ENCODE measurements at regions not wholly inside any gene's neighbourhood (a gene's known extent, or its start where the extent isn't known, plus 50 kb on each side); places are given as distances from the start of the nearest gene placed in this dataset.
"Not testable (repeated sequence)": the region's sequence is repeated elsewhere in the genome, so short reads cannot be mapped to it uniquely, and the experiment has no call there.

GRCh38 chr2:160568856-160569255, 75.2 kb upstream of the RBMS1 start:
- Histone ChIP-seq H3K36me3 (ENCODE audit: control insufficient read depth in 1 of 2, insufficient read depth in 2 of 2, low read length in 2 of 2) (no peaks in the 10 kb centered on the region), H3K4me3 (ENCODE audit: low read depth in 1 of 2, low read length in 2 of 2) (no peak overlapping the region), H3K27ac (ENCODE audit: low read depth, low read length) (no peak overlapping the region), H3K4me1 (ENCODE audit: control insufficient read depth in 1 of 2, insufficient read depth in 2 of 2, low read length in 2 of 2) (no peaks in the 10 kb centered on the region), H3K9me3 (ENCODE audit: control insufficient read depth in 1 of 2, low read length in 2 of 2) (no peaks in the 10 kb centered on the region), H3K27me3 (ENCODE audit: control insufficient read depth in 1 of 2, insufficient read depth in 2 of 2, low read length in 2 of 2) (no peaks in the 10 kb centered on the region), H3K9ac (ENCODE audit: low read depth in 1 of 2, low read length in 2 of 2) (no peak overlapping the region)

DNA sequence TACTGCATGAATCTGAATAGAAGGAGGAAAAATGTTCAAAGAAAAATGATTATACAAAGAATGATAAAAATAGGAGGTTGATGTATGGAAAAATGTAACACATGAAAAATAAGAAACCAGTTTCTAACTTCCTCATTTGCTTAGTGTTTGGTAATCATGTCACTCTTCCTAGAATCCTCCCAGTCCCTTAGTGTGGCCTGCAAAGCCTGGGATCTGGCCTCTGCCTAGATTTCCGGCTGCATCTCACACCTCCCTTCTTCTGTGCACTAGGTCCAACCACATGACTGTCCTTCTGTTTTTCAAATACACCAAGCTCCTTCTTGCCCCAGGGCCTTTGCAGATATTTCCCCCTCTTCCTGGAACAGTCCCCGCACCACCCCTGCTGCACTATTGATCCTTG, 76.8 kb upstream of the RBMS1 start:
- H3K9ac ChIP-seq (ENCODE audit: low read depth in 1 of 2, low read length in 2 of 2): no peak overlapping the region
- no peaks in the 10 kb centered on the region for H3K36me3 ChIP-seq (ENCODE audit: control insufficient read depth in 1 of 2, insufficient read depth in 2 of 2, low read length in 2 of 2)
- H3K4me1 ChIP-seq (ENCODE audit: control insufficient read depth in 1 of 2, insufficient read depth in 2 of 2, low read length in 2 of 2): no peaks in the 10 kb centered on the region
- no peaks in the 10 kb centered on the region for H3K9me3 ChIP-seq (ENCODE audit: control insufficient read depth in 1 of 2, low read length in 2 of 2)
- no peak overlapping the region for H3K27ac ChIP-seq (ENCODE audit: low read depth, low read length)
- H3K4me3 ChIP-seq (ENCODE audit: low read depth in 1 of 2, low read length in 2 of 2): no peak overlapping the region
- no peaks in the 10 kb centered on the region for H3K27me3 ChIP-seq (ENCODE audit: control insufficient read depth in 1 of 2, insufficient read depth in 2 of 2, low read length in 2 of 2)

DNA sequence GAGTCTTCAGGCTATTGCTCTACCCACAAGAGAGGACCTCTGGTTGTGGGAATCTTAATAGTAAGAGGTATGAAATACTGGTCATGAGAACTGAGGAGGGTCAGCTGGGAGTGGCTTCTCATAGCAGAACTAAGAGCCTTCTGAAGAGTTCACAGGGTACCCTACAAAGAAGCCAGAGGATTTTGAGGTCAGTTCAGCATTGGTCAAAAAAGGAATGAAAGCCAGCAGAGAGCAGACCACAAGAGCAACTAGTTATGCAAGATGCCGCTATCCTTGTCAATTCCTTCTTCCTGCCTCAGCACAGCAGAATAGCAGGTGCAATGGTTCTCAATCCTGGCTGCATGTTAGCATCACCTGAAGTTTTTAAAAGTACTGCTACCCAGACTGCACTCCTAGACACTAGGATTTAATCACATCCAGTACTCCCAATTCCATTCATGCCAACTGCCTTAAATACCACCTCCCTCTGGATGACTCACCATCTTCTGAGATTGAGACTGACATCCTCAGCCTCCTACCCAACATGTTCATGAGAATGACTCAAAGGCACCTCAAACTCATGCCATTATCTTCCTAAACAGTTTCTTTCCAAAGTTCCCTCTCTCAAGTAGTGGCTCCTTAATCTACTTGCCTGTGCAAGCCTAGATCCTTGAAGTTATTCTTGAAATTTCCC, 81.0 kb upstream of the RBMS1 start:
- H3K4me1 ChIP-seq (ENCODE audit: control insufficient read depth in 1 of 2, insufficient read depth in 2 of 2, low read length in 2 of 2): no peaks in the 10 kb centered on the region
- no peak overlapping the region for H3K27ac ChIP-seq (ENCODE audit: low read depth, low read length)

DNA sequence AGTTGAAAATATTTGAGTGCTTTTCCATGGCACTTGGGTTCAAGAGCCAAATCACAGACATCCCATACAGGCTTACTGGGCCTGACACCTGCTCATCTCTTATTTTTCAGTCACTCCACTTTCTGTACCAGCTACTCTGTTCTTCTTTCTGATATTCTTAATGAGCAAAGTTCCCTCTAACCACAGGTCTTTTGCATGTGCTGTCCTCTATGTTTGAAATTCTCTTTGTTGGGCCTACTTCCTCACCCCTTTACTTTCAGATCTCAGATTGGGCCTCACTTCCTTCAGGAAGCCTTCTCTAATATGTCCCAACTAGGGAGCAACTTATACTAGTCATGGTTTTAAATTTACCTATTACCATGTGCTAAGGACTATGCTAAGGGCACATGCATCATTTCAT, 81.8 kb upstream of the RBMS1 start:
- H3K36me3 ChIP-seq (ENCODE audit: control insufficient read depth in 1 of 2, insufficient read depth in 2 of 2, low read length in 2 of 2): no peaks in the 10 kb centered on the region
- no peaks in the 10 kb centered on the region for H3K27me3 ChIP-seq (ENCODE audit: control insufficient read depth in 1 of 2, insufficient read depth in 2 of 2, low read length in 2 of 2)
- no peak overlapping the region for H3K4me3 ChIP-seq (ENCODE audit: low read depth in 1 of 2, low read length in 2 of 2)
- no peak overlapping the region for H3K9ac ChIP-seq (ENCODE audit: low read depth in 1 of 2, low read length in 2 of 2)
- no peak overlapping the region for H3K27ac ChIP-seq (ENCODE audit: low read depth, low read length)
- no peaks in the 10 kb centered on the region for H3K4me1 ChIP-seq (ENCODE audit: control insufficient read depth in 1 of 2, insufficient read depth in 2 of 2, low read length in 2 of 2)
- no peaks in the 10 kb centered on the region for H3K9me3 ChIP-seq (ENCODE audit: control insufficient read depth in 1 of 2, low read length in 2 of 2)

More for the DNA sequence above, 81.0 kb upstream of the RBMS1 start:
- H3K27me3 ChIP-seq (ENCODE audit: control insufficient read depth in 1 of 2, insufficient read depth in 2 of 2, low read length in 2 of 2): no peaks in the 10 kb centered on the region
- H3K9me3 ChIP-seq (ENCODE audit: control insufficient read depth in 1 of 2, low read length in 2 of 2): no peaks in the 10 kb centered on the region
- H3K4me3 ChIP-seq (ENCODE audit: low read depth in 1 of 2, low read length in 2 of 2): no peak overlapping the region
- no peaks in the 10 kb centered on the region for H3K36me3 ChIP-seq (ENCODE audit: control insufficient read depth in 1 of 2, insufficient read depth in 2 of 2, low read length in 2 of 2)
- no peak overlapping the region for H3K9ac ChIP-seq (ENCODE audit: low read depth in 1 of 2, low read length in 2 of 2)

GRCh38 chr2:160576054-160576499, 82.5 kb upstream of the RBMS1 start:
- no peaks in the 10 kb centered on the region for H3K4me1 ChIP-seq (ENCODE audit: control insufficient read depth in 1 of 2, insufficient read depth in 2 of 2, low read length in 2 of 2)
- no peak overlapping the region for H3K27ac ChIP-seq (ENCODE audit: low read depth, low read length)
- H3K4me3 ChIP-seq (ENCODE audit: low read depth in 1 of 2, low read length in 2 of 2): no peak overlapping the region
- H3K36me3 ChIP-seq (ENCODE audit: control insufficient read depth in 1 of 2, insufficient read depth in 2 of 2, low read length in 2 of 2): no peaks in the 10 kb centered on the region
- H3K9me3 ChIP-seq (ENCODE audit: control insufficient read depth in 1 of 2, low read length in 2 of 2): no peaks in the 10 kb centered on the region
- no peak overlapping the region for H3K9ac ChIP-seq (ENCODE audit: low read depth in 1 of 2, low read length in 2 of 2)
- no peaks in the 10 kb centered on the region for H3K27me3 ChIP-seq (ENCODE audit: control insufficient read depth in 1 of 2, insufficient read depth in 2 of 2, low read length in 2 of 2)

DNA sequence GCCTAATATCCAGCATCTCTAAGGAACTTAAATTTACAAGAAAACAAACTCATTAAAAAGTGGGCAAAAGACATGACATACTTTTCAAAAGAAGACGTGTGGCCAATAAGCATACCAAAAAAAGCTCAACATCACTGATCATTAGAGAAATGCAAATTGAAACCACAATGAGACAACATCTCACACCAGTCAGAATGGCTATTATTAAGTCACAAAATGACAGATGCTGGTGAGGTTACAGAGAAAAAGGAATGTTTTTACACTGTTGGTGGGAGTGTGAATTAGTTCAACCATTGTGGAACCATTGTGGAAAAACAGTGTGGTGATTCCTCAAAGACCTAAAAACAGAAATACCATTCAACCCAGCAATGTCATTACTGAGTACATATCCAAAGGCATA, 83.5 kb upstream of the RBMS1 start:
- not testable (repeated sequence) for H3K9ac ChIP-seq (ENCODE audit: low read depth in 1 of 2, low read length in 2 of 2); H3K4me1 ChIP-seq (ENCODE audit: control insufficient read depth in 1 of 2, insufficient read depth in 2 of 2, low read length in 2 of 2); H3K4me3 ChIP-seq (ENCODE audit: low read depth in 1 of 2, low read length in 2 of 2); H3K27me3 ChIP-seq (ENCODE audit: control insufficient read depth in 1 of 2, insufficient read depth in 2 of 2, low read length in 2 of 2); H3K27ac ChIP-seq (ENCODE audit: low read depth, low read length); H3K9me3 ChIP-seq (ENCODE audit: control insufficient read depth in 1 of 2, low read length in 2 of 2); H3K36me3 ChIP-seq (ENCODE audit: control insufficient read depth in 1 of 2, insufficient read depth in 2 of 2, low read length in 2 of 2)

GRCh38 chr2:160581035-160581434, 87.4 kb upstream of the RBMS1 start:
- Histone ChIP-seq H3K36me3 (ENCODE audit: control insufficient read depth in 1 of 2, insufficient read depth in 2 of 2, low read length in 2 of 2) (no peaks in the 10 kb centered on the region), H3K9me3 (ENCODE audit: control insufficient read depth in 1 of 2, low read length in 2 of 2) (no peaks in the 10 kb centered on the region), H3K4me1 (ENCODE audit: control insufficient read depth in 1 of 2, insufficient read depth in 2 of 2, low read length in 2 of 2) (peaks cover 4 to 7% of the 10 kb centered on the region in 2 donors)

GRCh38 chr2:160581448-160581847, 87.8 kb upstream of the RBMS1 start:
- H3K4me1 ChIP-seq (ENCODE audit: control insufficient read depth in 1 of 2, insufficient read depth in 2 of 2, low read length in 2 of 2): peaks cover 4 to 7% of the 10 kb centered on the region in 2 donors
- no peaks in the 10 kb centered on the region for H3K27me3 ChIP-seq (ENCODE audit: control insufficient read depth in 1 of 2, insufficient read depth in 2 of 2, low read length in 2 of 2)
- H3K9ac ChIP-seq (ENCODE audit: low read depth in 1 of 2, low read length in 2 of 2): no peak overlapping the region
- H3K36me3 ChIP-seq (ENCODE audit: control insufficient read depth in 1 of 2, insufficient read depth in 2 of 2, low read length in 2 of 2): no peaks in the 10 kb centered on the region
- no peak overlapping the region for H3K4me3 ChIP-seq (ENCODE audit: low read depth in 1 of 2, low read length in 2 of 2)
- H3K27ac ChIP-seq (ENCODE audit: low read depth, low read length): no peak overlapping the region
- H3K9me3 ChIP-seq (ENCODE audit: control insufficient read depth in 1 of 2, low read length in 2 of 2): no peaks in the 10 kb centered on the region

More at GRCh38 chr2:160581035-160581434, 87.4 kb upstream of the RBMS1 start:
- no peaks in the 10 kb centered on the region for H3K27me3 ChIP-seq (ENCODE audit: control insufficient read depth in 1 of 2, insufficient read depth in 2 of 2, low read length in 2 of 2)
- no peak overlapping the region for H3K9ac ChIP-seq (ENCODE audit: low read depth in 1 of 2, low read length in 2 of 2)
- no peak overlapping the region for H3K4me3 ChIP-seq (ENCODE audit: low read depth in 1 of 2, low read length in 2 of 2)
- no peak overlapping the region for H3K27ac ChIP-seq (ENCODE audit: low read depth, low read length)

DNA sequence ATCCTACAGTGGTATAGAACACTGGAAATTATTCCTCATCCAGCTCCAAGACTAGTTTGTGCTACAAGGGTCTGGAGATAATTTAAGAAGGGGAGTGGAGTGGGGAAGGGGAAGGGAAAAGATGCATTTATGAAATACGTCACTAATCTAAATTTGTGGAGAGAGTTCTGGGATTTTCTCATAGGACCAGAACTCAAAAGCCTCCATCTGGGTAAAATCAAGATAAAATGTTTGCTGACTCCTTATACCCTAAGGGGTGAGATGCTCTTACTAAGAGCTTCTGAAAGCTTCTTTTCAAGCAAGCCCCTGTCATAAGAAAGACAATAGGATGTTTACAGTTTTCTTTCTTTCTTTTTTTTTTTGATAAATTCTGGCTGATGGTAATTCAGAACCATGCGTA, 88.5 kb upstream of the RBMS1 start:
- H3K9me3 ChIP-seq (ENCODE audit: control insufficient read depth in 1 of 2, low read length in 2 of 2): no peaks in the 10 kb centered on the region
- H3K36me3 ChIP-seq (ENCODE audit: control insufficient read depth in 1 of 2, insufficient read depth in 2 of 2, low read length in 2 of 2): no peaks in the 10 kb centered on the region
- no peak overlapping the region for H3K4me3 ChIP-seq (ENCODE audit: low read depth in 1 of 2, low read length in 2 of 2)
- H3K27ac ChIP-seq (ENCODE audit: low read depth, low read length): no peak overlapping the region
- H3K27me3 ChIP-seq (ENCODE audit: control insufficient read depth in 1 of 2, insufficient read depth in 2 of 2, low read length in 2 of 2): no peaks in the 10 kb centered on the region
- H3K9ac ChIP-seq (ENCODE audit: low read depth in 1 of 2, low read length in 2 of 2): no peak overlapping the region
- H3K4me1 ChIP-seq (ENCODE audit: control insufficient read depth in 1 of 2, insufficient read depth in 2 of 2, low read length in 2 of 2): peaks cover 4 to 7% of the 10 kb centered on the region in 2 donors

- peaks cover 4 to 7% of the 10 kb centered on the region in 2 donors for H3K4me1 ChIP-seq (ENCODE audit: control insufficient read depth in 1 of 2, insufficient read depth in 2 of 2, low read length in 2 of 2)
- H3K4me3 ChIP-seq (ENCODE audit: low read depth in 1 of 2, low read length in 2 of 2): no peak overlapping the region
- no peaks in the 10 kb centered on the region for H3K27me3 ChIP-seq (ENCODE audit: control insufficient read depth in 1 of 2, insufficient read depth in 2 of 2, low read length in 2 of 2)
- no peak overlapping the region for H3K9ac ChIP-seq (ENCODE audit: low read depth in 1 of 2, low read length in 2 of 2)
- no peak overlapping the region for H3K27ac ChIP-seq (ENCODE audit: low read depth, low read length)
- H3K36me3 ChIP-seq (ENCODE audit: control insufficient read depth in 1 of 2, insufficient read depth in 2 of 2, low read length in 2 of 2): no peaks in the 10 kb centered on the region
- no peaks in the 10 kb centered on the region for H3K9me3 ChIP-seq (ENCODE audit: control insufficient read depth in 1 of 2, low read length in 2 of 2)
Observed at GRCh38 chr2:160582490-160583145, 89.0 kb upstream of the RBMS1 start.

All from duodenal mucosa (tissue), 2 donors.